Hypothalamus (tissue), 51 donors: ENCODE measurements at regions not wholly inside any gene's neighbourhood (a gene's known extent, or its start where the extent isn't known, plus 50 kb on each side); places are given as distances from the start of the nearest gene placed in this dataset.

Experiments used
- DNase-seq, 51 donors: peaks; one replicate each; lab custom pipeline; 2025; lab: John Stamatoyannopoulos, UW

GRCh38 chr16:89027281-89027680 is 50.3 kb upstream of the CBFA2T3 start:
- DNase-seq = no peak

DNA sequence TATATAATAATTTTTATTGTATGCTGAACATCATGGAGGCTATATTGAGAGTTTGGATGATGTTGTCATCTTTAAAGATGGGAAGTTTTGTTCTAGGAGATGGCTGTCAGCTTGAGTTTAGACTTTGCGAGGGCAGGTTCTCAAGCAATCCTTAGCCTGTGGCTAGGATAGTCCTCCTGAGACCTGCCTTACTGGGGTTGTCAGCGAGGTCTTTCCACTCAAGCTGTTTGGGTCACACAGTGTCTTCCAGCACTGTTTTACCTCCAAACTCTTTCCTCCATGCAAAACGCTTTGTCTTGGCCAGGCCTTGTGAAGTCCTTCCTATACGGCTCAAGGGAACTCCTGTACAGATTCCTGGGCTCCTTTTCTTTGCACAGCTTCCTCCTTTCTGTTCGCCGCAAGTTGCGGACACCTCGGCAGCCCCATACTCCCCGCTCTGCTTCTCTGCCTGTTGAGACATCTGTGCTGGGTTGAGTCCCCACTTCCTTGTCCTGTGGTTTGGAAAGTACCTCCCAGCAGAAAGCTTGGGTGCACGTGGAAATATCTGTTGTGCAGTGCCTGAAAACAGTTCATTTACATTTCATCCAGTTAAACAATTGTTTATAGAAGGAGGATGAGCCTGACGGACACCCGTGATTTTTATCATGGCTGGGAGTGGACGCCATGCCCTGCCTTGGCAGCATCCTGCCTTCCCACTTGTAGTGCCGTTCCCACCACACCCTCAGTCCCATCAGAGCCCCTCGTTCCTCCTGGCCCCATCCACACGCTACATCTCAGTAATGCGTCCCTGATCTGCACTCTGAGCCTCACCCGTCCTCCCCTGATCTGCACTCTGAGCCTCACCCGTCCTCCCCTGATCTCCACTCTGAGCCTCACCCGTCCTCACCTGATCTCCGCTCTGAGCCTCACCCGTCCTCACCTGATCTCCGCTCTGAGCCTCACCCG is 55.0 kb upstream of the CBFA2T3 start:
- peak in 11 of 51 donors; percentile 7 to 39 (median 19) for DNase-seq

DNA sequence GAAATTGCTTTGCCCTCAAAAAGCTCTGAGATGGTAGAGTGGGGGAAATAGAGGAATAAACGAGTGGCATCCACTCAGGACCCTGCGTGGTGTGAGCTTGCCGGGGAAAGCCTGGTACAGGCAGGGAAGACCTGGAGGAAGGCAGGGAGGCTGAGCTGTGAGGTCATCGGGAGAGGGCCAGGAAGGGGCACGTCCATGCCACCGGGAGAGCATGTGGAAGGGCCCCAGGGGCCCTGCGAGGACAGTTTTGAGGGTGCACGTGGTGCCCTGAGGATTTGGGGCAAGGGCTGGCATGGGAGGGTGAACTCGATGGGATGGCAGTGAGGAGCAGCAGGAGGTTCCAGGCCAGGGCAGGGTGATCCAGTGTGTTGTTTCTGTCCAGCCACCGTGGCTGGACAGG is 56.3 kb upstream of the CBFA2T3 start:
- no peak for DNase-seq

GRCh38 chr16:89033796-89034572 is 57.0 kb upstream of the CBFA2T3 start:
- DNase-seq = no peak

DNA sequence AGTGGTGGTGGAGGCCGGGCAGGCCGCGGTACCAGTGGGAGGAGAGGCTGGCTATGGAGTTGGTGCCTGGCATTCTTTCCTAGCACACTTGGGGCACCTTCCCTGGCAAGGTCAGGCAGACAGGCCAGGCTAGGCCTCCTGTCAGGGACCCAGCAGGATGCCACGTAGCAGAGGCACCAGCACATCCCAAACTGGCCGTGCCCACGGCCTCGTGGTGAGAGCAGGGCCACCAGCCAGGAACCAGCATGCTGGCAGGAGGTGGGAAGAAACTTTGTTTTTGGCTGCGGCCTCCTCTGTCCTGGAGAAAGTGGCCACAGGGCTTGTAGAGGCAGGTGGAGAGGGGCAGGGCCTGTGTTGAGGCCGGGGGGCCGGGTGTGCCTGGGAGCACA is 57.6 kb upstream of the CBFA2T3 start:
- DNase-seq = no peak

GRCh38 chr16:89034971-89035668 is 58.1 kb upstream of the CBFA2T3 start:
- DNase-seq = peak in 1 of 51 donors; percentile 16

DNA sequence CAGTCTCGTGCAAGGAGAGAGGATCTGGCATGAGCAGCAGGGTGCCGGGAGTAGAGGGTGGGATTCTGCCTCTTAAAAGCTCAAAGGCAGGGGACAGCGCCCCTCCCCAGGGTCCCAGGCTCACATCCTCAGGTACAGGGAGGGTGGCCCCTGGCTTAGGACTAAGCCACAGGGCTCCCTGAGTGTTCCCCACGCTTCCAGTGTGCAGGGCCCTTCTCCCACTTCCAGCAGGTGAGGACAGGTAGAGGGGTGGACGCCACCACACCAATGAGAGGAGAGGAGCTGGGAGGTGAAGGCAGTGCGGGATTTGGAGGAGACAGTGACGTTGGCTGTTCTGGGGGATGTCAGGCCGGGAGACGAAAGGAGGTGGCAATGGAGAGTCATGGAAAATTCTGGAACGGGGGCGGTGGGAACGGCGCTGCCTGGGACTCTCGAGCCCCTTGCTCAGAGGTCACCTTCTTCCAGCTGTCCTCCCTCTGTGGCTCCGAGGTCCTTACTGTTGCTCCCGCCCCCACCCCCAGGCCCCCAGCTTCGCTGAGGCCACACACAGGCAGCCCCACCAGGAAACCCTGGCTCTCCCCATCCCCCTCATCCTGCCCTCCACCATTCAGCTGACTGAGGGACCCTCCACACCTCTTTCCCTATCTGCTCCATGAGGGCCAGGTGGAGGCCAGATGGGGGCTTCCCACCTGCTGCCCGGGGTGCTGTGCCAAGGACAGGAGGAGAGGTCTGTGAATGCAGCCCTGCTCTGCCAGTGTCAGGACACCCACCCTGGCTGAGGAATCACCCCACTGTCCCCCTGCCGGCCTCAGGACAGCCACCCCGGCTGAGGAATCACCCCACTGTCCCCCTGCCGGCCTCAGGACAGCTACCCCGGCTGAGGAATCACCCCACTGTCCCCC is 57.7 kb upstream of the ACSF3 start:
- no peak for DNase-seq

DNA sequence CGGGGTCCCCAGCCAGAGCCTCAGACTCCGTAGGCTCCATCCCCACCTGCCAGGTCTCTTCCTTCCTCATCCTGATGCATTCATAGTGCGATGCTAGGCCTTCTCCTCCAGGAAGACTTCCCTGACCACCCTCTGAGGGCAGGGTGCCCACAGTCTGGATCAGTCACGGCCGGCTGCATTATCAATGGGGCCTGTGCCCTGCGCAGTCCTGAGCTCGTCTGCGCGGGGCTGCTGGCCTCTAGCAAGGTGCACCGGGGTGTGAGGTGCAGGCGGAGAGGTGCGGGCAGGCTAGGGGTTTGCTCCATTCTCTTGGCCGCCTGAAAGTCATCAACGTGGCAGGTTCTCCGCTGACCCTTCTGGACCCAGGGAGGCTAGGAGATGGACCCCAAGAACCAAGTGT is 56.9 kb upstream of the ACSF3 start:
- no peak for DNase-seq

GRCh38 chr16:89037261-89038152 is 56.1 kb upstream of the ACSF3 start:
- DNase-seq = no peak

DNA sequence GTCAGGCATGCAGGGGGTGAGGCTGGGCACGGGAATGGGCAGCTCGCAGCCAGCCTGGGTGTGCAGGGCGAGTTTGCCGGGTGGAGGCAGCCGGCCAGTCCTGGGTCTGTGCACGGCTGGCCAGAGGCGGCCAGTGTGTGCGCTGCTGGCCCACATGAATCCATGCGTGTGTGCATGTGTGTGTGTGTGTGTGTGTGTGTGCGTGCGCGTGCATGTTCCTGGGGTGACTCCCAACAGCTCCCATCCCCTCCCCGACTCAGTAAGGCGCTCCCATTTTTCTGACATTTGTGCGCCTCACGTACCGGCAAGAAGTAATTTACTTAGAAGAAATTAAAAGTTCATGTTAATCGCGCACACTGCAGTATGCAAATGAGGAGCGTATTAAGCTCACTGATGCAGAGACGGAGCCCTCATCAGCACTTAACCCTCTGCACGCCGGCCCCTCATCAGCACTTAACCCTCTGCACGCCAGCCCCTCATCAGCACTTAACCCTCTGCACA is 55.4 kb upstream of the ACSF3 start:
- no peak for DNase-seq

- DNase-seq = no peak
These were observed 54.6 kb upstream of the ACSF3 start for GRCh38 chr16:89038811-89039735.

- no peak for DNase-seq
These were observed 53.9 kb upstream of the ACSF3 start for GRCh38 chr16:89039756-89040155.

GRCh38 chr16:89040391-89040790 is 53.3 kb upstream of the ACSF3 start:
- DNase-seq = no peak

DNA sequence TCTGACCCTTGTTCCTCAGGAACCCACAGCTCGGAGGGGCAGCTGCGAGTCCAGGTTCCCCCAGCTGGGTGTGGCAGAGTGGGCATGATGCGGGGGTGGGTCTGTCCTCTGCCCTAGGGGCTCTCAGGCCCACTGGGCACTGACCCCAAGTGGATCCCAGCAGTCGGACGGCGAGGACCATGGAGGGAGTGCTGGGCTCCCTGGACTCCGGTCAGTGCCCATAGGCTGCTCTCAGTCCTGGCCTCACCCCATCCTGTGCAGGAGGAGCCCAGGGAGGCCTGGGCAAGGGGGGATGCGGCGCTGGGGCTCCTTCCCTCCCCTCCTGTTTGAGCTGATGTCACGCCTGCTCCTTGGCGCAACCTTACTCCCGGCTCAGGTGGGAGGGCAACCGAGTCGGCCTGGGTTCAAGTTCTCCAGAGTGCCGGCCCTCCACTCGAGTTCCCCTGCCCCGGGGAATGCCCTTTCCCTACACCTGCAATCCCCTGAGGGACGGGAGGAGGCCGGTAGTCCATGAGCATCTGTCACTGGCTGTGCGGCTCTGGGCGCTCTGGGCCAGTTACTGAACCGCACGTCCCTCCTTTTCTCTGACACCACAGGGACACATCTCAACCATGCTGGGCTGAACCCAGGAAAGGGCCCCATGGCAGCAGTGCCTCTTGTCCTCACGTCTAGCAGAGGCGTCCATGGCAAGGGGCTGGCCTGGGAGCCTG is 52.6 kb upstream of the ACSF3 start:
- no peak for DNase-seq

GRCh38 chr16:89041571-89042481 is 51.8 kb upstream of the ACSF3 start:
- no peak for DNase-seq
